A673 (cell line): ENCODE measurements at regions not wholly inside any gene's neighbourhood (a gene's known extent, or its start where the extent isn't known, plus 50 kb on each side); places are given as distances from the start of the nearest gene placed in this dataset.
"Not testable (repeated sequence)": the region's sequence is repeated elsewhere in the genome, so short reads cannot be mapped to it uniquely, and the experiment has no call there.

Experiments
- EZH2 ChIP-seq: fragments of 200-600 bp; sonication (generic); IDR thresholded peaks from 2 replicates; pipeline ENCODE4 v1.6.1; 2017; ENCODE audit warnings: borderline replicate concordance, low read depth, mild to moderate bottlenecking, mixed read lengths, antibody characterized with exemption, low read length; ENCODE audit not compliant: poor library complexity, severe bottlenecking
- TF ChIP-seq, protein P1 (sequence below): fragments of 300-800, 200-600 bp; sonication (generic); conservative IDR thresholded peaks from 2 replicates; pipeline ENCODE4 v1.5.1; 2017; ENCODE audit warnings: low read depth, mild to moderate bottlenecking, antibody characterized with exemption, low read length, moderate library complexity, mixed read lengths

DNA sequence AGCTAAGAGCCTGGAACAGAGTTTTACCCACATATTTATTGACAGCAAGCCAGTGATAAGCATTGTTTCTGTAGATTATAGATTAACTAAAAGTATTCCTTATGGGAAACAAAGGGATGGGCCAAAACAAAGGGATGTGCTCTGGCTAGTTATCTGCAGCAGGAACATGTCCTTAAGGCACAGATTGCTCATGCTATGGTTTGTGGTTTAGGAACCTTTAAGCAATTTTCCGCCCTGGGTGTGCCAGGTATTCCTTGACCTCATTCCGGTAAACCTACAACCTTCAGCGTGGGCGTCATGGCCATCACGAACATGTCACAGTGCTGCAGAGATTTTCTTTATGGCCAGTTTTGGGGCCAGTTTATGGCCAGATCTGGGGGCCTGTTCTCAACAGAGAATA lies 153.4 kb upstream of the FSIP2 start:
- TF ChIP-seq, protein P1, sequence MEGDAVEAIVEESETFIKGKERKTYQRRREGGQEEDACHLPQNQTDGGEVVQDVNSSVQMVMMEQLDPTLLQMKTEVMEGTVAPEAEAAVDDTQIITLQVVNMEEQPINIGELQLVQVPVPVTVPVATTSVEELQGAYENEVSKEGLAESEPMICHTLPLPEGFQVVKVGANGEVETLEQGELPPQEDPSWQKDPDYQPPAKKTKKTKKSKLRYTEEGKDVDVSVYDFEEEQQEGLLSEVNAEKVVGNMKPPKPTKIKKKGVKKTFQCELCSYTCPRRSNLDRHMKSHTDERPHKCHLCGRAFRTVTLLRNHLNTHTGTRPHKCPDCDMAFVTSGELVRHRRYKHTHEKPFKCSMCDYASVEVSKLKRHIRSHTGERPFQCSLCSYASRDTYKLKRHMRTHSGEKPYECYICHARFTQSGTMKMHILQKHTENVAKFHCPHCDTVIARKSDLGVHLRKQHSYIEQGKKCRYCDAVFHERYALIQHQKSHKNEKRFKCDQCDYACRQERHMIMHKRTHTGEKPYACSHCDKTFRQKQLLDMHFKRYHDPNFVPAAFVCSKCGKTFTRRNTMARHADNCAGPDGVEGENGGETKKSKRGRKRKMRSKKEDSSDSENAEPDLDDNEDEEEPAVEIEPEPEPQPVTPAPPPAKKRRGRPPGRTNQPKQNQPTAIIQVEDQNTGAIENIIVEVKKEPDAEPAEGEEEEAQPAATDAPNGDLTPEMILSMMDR = not testable (repeated sequence)
- TF ChIP-seq EZH2 = not testable (repeated sequence)
